Trophoblast cell (in vitro differentiated cells and primary cell): ENCODE measurements at regions not wholly inside any gene's neighbourhood (a gene's known extent, or its start where the extent isn't known, plus 50 kb on each side); places are given as distances from the start of the nearest gene placed in this dataset.

Experiments
- DNase-seq, 2 donors: peaks; one replicate each; pipeline ENCODE4 v3.0.0-alpha.2; 2016
- H2AFZ ChIP-seq: 2 replicates; pipeline ENCODE4 v1.6.1; 2013; ENCODE audit warnings: low read length, moderate library complexity, mild to moderate bottlenecking; ENCODE audit not compliant: insufficient read depth, poor library complexity
- H2AK5ac ChIP-seq: 2 replicates; pipeline ENCODE4 v1.6.1; 2013; ENCODE audit warnings: mild to moderate bottlenecking, low read length
- H2BK120ac ChIP-seq: 2 replicates; pipeline ENCODE4 v1.6.1; 2013; ENCODE audit warnings: low read length, mild to moderate bottlenecking, moderate library complexity; ENCODE audit not compliant: insufficient read depth, poor library complexity
- H2BK12ac ChIP-seq: 2 replicates; pipeline ENCODE4 v1.6.1; 2013; ENCODE audit warnings: mild to moderate bottlenecking, low read length, moderate library complexity
- H2BK5ac ChIP-seq: 2 replicates; pipeline ENCODE4 v1.6.1; 2013; ENCODE audit warnings: low read length, low read depth, moderate library complexity, mild to moderate bottlenecking; ENCODE audit not compliant: poor library complexity
- H3K14ac ChIP-seq: 2 replicates; pipeline ENCODE4 v1.6.1; 2013; ENCODE audit warnings: mild to moderate bottlenecking, low read length
- H3K18ac ChIP-seq: 2 replicates; pipeline ENCODE4 v1.6.1; 2013; ENCODE audit warnings: mild to moderate bottlenecking, low read length
- H3K23ac ChIP-seq: 2 replicates; pipeline ENCODE4 v1.6.1; 2013; ENCODE audit warnings: low read length
- H3K27ac ChIP-seq: 2 replicates; pipeline ENCODE4 v1.5.1; 2013; ENCODE audit warnings: low read depth, mild to moderate bottlenecking, inconsistent platforms, low read length, moderate library complexity
- H3K27me3 ChIP-seq: 2 replicates; pipeline ENCODE4 v1.6.1; 2013; ENCODE audit warnings: inconsistent platforms, mild to moderate bottlenecking, low read length, moderate library complexity; ENCODE audit not compliant: insufficient read depth
- H3K36me3 ChIP-seq, 2 experiments: 1 replicate in 1 of 2; 2 replicates in 1 of 2; pipeline ENCODE4 v1.6.1; 2013; ENCODE audit warnings: low read length in 2 of 2, mild to moderate bottlenecking in 2 of 2, moderate library complexity in 1 of 2; ENCODE audit not compliant: insufficient read depth in 2 of 2, control insufficient read depth in 1 of 2
- H3K4ac ChIP-seq: 2 replicates; pipeline ENCODE4 v1.6.1; 2013; ENCODE audit warnings: low read depth, mild to moderate bottlenecking, low read length, moderate library complexity
- H3K4me1 ChIP-seq, 2 experiments: 1 replicate in 1 of 2; 2 replicates in 1 of 2; pipeline ENCODE4 v1.6.1; 2013; ENCODE audit warnings: low read length in 2 of 2, mild to moderate bottlenecking in 2 of 2, moderate library complexity in 1 of 2; ENCODE audit not compliant: insufficient read depth in 2 of 2, control insufficient read depth in 1 of 2
- H3K4me2 ChIP-seq: 2 replicates; pipeline ENCODE4 v1.6.1; 2013; ENCODE audit warnings: inconsistent platforms, mild to moderate bottlenecking, low read length, moderate library complexity
- H3K4me3 ChIP-seq: 2 replicates; pipeline ENCODE4 v1.5.1; 2013; ENCODE audit warnings: mild to moderate bottlenecking, low read depth, low read length, inconsistent platforms
- H3K79me1 ChIP-seq: one replicate; pipeline ENCODE4 v1.6.1; 2013; ENCODE audit warnings: low read length
- H3K79me2 ChIP-seq: 2 replicates; pipeline ENCODE4 v1.6.1; 2013; ENCODE audit warnings: low read length, mild to moderate bottlenecking; ENCODE audit not compliant: control insufficient read depth, insufficient read depth, poor library complexity
- H3K9ac ChIP-seq: 2 replicates; pipeline ENCODE4 v1.6.1; 2013; ENCODE audit warnings: mild to moderate bottlenecking, low read length
- H3K9me3 ChIP-seq: 2 replicates; pipeline ENCODE4 v1.6.1; 2013; ENCODE audit warnings: low read depth, mild to moderate bottlenecking, control low read depth, inconsistent platforms, low read length; ENCODE audit not compliant: insufficient read depth
- H4K12ac ChIP-seq: 2 replicates; pipeline ENCODE4 v1.6.1; 2013; ENCODE audit warnings: low read depth, mild to moderate bottlenecking, low read length, moderate library complexity
- H4K8ac ChIP-seq: 2 replicates; pipeline ENCODE4 v1.6.1; 2013; ENCODE audit warnings: low read depth, mild to moderate bottlenecking, low read length, moderate library complexity
- H4K91ac ChIP-seq: one replicate; pipeline ENCODE4 v1.6.1; 2013; ENCODE audit warnings: low read depth, mild to moderate bottlenecking, low read length, moderate library complexity
- WGBS: extraction: QIAGEN DNeasy Blood & Tissue Kit; methylation state at CpG from one replicate; pipeline ENCODE4 v1.1.7; 2013; ENCODE audit warnings: missing lambda C conversion rate; ENCODE audit not compliant: insufficient read length, insufficient coverage; ENCODE audit errors: extremely low coverage; 5-methylcytosine and 5-hydroxymethylcytosine counted together

GRCh38 chr16:63457869-63458268 is 1421.6 kb upstream of the CDH8 start:
- no peak overlapping the region for H2AK5ac ChIP-seq
- H3K4ac ChIP-seq: no peak overlapping the region
- no peak overlapping the region for H4K8ac ChIP-seq
- H4K91ac ChIP-seq: no peak overlapping the region
- H3K27me3 ChIP-seq: no peaks in the 10 kb centered on the region
- H3K4me3 ChIP-seq: no peak overlapping the region
- no peak overlapping the region for H2BK12ac ChIP-seq
- H3K23ac ChIP-seq: no peak overlapping the region
- H3K18ac ChIP-seq: no peak overlapping the region
- WGBS: no CpG with 5 or more reads among the region's 2 CpGs
- no peak overlapping the region for H3K9ac ChIP-seq
- H3K9me3 ChIP-seq: no peaks in the 10 kb centered on the region
- no peak overlapping the region for H2BK5ac ChIP-seq
- H3K36me3 ChIP-seq: no peaks in the 10 kb centered on the region
- H3K14ac ChIP-seq: no peak overlapping the region
- H3K4me2 ChIP-seq: no peak overlapping the region
- no peak overlapping the region for H2AFZ ChIP-seq
- no peaks in the 10 kb centered on the region for H3K79me2 ChIP-seq
- H4K12ac ChIP-seq: no peak overlapping the region
- no peak for DNase-seq
- no peaks in the 10 kb centered on the region for H3K79me1 ChIP-seq
- H3K4me1 ChIP-seq: no peaks in the 10 kb centered on the region
- H3K27ac ChIP-seq: no peak overlapping the region
- no peak overlapping the region for H2BK120ac ChIP-seq

DNA sequence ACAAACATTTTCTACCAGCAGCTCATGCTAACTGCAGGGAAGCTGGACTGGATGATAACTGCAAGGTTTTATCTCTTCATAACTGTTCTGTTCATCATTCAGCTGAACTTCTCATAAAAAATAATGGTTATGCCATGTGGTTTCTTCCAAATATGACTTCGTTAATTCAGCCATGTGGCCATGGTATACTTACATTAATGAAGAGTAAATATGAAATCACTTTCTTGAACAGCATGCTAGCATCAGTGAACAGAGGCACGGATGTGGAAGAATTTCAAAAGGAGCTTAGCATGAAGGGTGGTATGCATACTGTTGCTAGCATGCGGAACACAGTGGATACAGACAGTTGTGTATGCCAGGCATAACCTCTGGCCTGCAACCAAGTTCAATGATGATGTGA is 1417.0 kb upstream of the CDH8 start:
- Histone ChIP-seq H3K79me2 (no peaks in the 10 kb centered on the region), H3K23ac (no peak overlapping the region), H3K9ac (no peak overlapping the region), H3K4ac (no peak overlapping the region), H3K4me1 (no peaks in the 10 kb centered on the region), H2BK12ac (no peak overlapping the region), H2BK120ac (no peak overlapping the region), H3K4me3 (no peak overlapping the region), H2AFZ (no peak overlapping the region), H4K12ac (no peak overlapping the region), H3K4me2 (no peak overlapping the region), H4K8ac (no peak overlapping the region), H3K18ac (no peak overlapping the region), H3K27me3 (no peaks in the 10 kb centered on the region), H3K9me3 (no peaks in the 10 kb centered on the region), H3K14ac (no peak overlapping the region), H3K27ac (no peak overlapping the region), H3K36me3 (no peaks in the 10 kb centered on the region), H3K79me1 (no peaks in the 10 kb centered on the region), H2BK5ac (no peak overlapping the region), H2AK5ac (no peak overlapping the region), H4K91ac (no peak overlapping the region)
- DNase-seq: no peak
- no CpG with 5 or more reads among the region's 3 CpGs for WGBS

GRCh38 chr16:63447121-63447520 is 1410.9 kb upstream of the CDH8 start:
- Histone ChIP-seq H2BK120ac (no peak overlapping the region), H4K8ac (no peak overlapping the region), H4K12ac (no peak overlapping the region), H3K27me3 (no peaks in the 10 kb centered on the region), H2BK12ac (no peak overlapping the region), H3K9ac (no peak overlapping the region), H3K36me3 (no peaks in the 10 kb centered on the region), H3K18ac (no peak overlapping the region), H3K79me2 (no peaks in the 10 kb centered on the region), H3K4me3 (no peak overlapping the region), H2BK5ac (no peak overlapping the region), H3K27ac (no peak overlapping the region), H3K79me1 (no peaks in the 10 kb centered on the region), H3K4me2 (no peak overlapping the region), H3K14ac (no peak overlapping the region), H4K91ac (no peak overlapping the region), H3K4ac (no peak overlapping the region), H3K9me3 (no peaks in the 10 kb centered on the region), H3K23ac (no peak overlapping the region), H2AFZ (no peak overlapping the region), H2AK5ac (no peak overlapping the region), H3K4me1 (no peaks in the 10 kb centered on the region)
- no CpG with 5 or more reads among the region's 2 CpGs for WGBS
- DNase-seq: no peak

- Histone ChIP-seq H3K79me2 (no peaks in the 10 kb centered on the region), H2AFZ (no peak overlapping the region), H3K4me3 (no peak overlapping the region), H3K18ac (no peak overlapping the region), H2BK120ac (no peak overlapping the region), H4K12ac (no peak overlapping the region), H3K79me1 (no peaks in the 10 kb centered on the region), H3K4me1 (no peaks in the 10 kb centered on the region), H3K9me3 (no peaks in the 10 kb centered on the region), H3K27ac (no peak overlapping the region), H2BK12ac (no peak overlapping the region), H4K8ac (no peak overlapping the region), H2AK5ac (no peak overlapping the region), H3K4me2 (no peak overlapping the region), H3K36me3 (no peaks in the 10 kb centered on the region), H3K14ac (no peak overlapping the region), H2BK5ac (no peak overlapping the region), H3K9ac (no peak overlapping the region), H3K23ac (no peak overlapping the region), H3K4ac (no peak overlapping the region), H4K91ac (no peak overlapping the region), H3K27me3 (no peaks in the 10 kb centered on the region)
- WGBS: no CpG with 5 or more reads among the region's 5 CpGs
- no peak for DNase-seq
Measured at GRCh38 chr16:63442246-63442645, 1406.0 kb upstream of the CDH8 start.
